ENCODE measurements at regions not wholly inside any gene's neighbourhood (a gene's known extent, or its start where the extent isn't known, plus 50 kb on each side); places are given as distances from the start of the nearest gene placed in this dataset.

DNA sequence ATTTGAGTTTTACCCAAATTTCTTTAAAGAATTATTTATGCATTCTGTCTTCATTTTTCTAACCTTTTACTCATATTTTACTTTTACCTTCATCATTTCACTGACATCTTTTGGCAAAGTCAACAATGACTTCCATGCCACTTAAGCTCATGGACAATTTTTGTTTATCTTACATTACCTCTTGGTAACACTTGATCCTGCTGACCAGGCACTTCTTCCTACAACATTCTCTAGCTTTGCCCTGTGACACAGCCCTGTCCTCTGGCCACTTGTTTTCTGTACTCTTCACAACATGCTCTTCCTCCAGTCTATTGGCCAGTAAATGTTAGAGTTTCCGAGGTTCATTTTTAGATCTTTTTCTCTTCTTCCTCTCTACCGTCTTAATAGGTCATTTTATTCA lies 377.2 kb downstream of the SUCLA2 start:
- DNase-seq (ENCODE audit: low read depth in 2 of 2): no peak

- DNase-seq (ENCODE audit: low read depth in 2 of 2): no peak
Observed at GRCh38 chr13:47621931-47622330, 379.1 kb downstream of the SUCLA2 start.

DNA sequence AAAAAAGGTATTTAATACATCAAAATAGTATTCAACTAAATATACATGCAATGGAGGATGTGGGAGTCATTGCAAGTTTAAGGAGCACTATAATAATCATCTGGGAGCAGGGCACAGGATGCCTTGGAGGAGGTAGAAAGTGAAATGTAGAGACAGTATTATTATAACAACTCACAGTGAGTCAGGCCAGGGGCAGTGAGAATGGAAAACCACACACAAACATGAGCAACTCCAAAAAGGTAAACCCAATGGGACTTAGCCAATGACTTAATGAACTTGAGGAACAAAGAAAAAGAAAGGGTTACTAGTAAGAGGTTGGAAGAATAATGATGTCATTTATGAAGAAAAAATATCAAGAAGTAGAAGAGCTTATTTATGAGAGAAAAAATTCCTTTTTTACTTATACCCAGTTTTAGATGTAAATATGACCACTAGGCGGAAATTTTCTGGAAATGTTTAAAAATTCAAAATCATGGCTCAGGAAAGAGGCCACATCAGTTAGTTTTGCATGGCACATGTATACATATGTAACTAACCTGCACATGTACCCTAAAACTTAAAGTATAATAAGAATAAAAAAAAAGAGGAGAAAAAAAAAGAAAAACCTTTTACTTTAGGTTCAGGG lies 389.3 kb downstream of the SUCLA2 start:
- DNase-seq (ENCODE audit: low read depth in 2 of 2): no peak

GRCh38 chr13:47610687-47611086 lies 390.4 kb downstream of the SUCLA2 start:
- DNase-seq (ENCODE audit: low read depth in 2 of 2): no peak

DNA sequence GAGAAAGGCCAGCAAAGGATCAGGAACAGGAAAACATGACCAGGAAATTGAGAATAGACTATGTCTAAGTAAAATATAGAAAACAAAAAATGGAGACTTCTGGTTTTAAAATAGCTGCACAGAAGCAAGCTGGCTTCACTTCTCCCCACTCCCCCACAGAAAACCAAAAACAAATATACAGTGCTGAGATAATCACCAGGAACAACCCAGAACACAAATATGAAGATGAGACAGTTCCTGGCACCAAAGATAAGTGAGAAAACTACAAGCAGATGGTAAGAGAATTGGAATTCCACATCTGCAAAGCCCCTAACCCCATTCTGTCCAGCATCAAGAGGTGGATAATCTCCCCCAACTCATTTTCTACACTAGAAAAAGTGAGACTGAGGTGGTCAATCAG lies 397.7 kb downstream of the SUCLA2 start:
- DNase-seq (ENCODE audit: low read depth in 2 of 2): no peak

DNA sequence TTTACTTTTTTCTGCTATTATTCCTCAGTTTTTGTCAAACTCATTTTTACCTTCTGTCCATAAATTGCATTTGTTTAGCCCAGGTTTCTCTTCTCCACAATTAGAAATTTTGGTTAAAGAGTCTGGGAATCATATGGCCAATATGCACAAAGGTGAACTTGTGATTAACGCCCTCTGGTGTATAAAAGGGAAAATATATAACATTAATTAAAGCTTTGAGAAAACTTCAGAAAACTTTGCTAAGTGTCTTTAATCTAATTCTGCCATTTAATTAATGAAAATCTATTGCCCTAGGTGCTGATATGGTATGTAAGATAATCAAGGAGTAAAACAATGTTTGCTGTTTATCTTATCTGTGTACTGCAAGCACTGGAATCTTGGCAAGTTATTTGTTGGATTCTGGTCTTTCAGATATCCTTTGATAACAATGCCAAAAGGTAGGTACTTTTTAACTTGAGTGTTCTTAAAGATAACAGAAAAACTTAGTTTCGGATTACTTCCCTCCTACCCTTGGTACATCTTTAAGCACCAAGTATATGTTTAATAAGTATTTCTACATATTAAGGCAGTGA lies 402.6 kb downstream of the SUCLA2 start:
- DNase-seq (ENCODE audit: low read depth in 2 of 2): no peak

- DNase-seq (ENCODE audit: low read depth in 2 of 2): no peak
Observed at GRCh38 chr13:47594833-47595232, 406.2 kb downstream of the SUCLA2 start.

DNA sequence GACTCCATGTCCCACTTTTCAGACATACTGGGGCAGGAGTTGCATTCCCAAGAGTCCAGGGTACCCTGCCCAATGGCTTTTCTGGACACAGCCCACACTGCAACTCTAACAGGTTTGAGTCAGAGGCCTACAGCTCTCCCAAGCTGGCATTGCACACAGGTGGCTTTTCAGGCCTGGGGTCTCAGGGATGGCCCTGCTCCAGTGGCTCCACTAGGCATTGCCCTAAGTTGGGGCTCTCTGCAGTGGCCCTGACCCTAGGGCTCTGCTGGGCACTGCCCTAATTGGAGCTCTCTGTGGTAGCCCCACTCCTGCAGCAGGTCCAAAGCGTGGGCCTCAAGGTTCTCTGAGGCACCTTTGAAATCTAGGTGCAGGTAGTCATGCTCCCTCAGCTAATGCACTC lies 408.8 kb downstream of the SUCLA2 start:
- no peak for DNase-seq (ENCODE audit: low read depth in 2 of 2)

DNA sequence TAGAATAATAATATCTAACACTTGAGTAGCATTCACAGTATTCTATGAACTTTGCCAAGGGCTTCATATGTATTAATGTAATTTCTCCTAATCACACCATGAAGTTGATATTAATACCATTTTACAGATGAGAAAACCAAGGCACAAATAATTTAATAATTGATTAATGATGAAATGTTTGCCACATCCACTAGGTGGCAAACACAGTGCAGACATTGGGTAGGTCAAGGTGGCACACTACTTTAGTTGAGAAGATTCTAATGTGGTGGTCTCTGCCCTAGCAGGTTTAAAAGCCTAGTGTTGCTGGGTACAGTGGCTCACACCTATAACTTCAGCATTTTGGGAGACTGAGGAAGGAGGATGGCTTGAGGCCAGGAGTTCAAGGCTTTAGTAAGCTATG lies 412.4 kb downstream of the SUCLA2 start:
- no peak for DNase-seq (ENCODE audit: low read depth in 2 of 2)

DNA sequence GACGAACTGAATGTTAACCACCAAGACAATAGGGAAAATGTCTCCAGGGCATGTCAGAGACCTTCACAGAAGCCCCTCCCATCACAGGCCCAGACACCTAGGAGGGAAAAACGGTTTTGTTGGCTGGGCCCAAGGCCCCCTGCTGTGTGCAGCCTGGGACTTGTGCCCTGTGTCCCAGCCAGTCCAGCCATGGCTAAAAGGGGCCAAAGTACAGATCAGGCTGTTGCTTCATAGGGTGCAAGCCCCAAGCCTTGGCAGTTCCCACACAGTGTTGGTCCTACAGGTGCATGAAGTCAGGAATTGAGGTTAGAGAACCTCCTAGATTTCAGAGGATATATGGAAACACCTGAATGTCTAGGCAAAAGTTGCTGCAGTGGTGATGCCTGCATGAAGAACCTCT lies 428.7 kb downstream of the SUCLA2 start:
- DNase-seq (ENCODE audit: low read depth in 2 of 2): no peak

DNA sequence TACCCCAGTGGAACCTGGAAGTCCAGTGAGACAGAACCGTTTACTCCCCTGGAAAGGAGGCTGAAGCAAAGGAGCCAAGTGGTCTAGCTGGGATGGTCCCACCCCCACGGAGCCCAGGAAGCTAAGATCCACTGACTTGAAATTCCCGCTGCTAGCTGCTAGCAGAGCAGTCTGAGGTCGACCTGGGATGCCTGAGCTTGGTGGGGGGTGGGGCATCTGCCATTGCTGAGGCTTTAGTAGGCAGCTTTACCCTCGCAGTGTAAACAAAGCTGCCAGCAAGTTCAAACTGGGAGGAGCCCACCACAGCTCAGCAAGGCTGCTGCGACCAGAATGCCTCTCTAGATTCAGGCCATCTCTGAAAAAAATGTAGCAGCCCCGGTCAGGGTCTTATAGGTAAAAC lies 437.0 kb downstream of the SUCLA2 start:
- no peak for DNase-seq (ENCODE audit: low read depth in 2 of 2)

GRCh38 chr13:47556703-47557102 lies 444.4 kb downstream of the SUCLA2 start:
- DNase-seq (ENCODE audit: low read depth in 2 of 2): no peak

GRCh38 chr13:47555235-47555634 lies 445.8 kb downstream of the SUCLA2 start:
- no peak for DNase-seq (ENCODE audit: low read depth in 2 of 2)

DNA sequence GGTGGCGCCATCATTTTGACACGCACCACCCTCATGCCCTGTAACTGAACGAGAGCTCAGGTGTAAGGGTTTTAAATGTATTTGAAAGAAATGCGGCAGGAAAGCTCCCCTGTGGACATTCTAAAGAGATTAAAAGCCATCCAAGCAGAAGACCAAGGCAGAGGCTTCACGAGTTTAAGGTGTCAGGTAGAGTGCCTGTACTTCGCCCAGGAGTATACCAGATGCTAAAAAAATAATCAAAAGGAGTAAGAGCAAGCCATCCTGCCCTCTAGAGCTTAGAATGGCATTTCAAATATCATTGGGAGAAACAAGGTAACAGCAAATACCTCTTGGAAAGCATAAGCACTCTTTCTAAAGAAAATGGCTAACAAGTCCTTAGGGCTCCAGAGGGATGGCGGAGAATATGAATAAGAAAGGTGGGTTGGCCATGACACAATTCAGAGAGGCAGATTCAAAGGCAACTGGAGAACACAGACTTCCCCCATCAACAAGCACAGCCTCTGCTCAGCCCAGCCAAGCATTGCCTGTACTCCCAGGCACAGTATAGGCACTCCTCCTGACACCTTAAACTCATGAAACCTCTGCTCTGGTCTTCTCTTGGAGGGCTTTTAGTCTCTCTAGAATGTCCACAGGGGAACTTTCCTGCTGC lies 447.6 kb downstream of the SUCLA2 start:
- no peak for DNase-seq (ENCODE audit: low read depth in 2 of 2)

GRCh38 chr13:47549219-47549752 lies 451.8 kb downstream of the SUCLA2 start:
- DNase-seq (ENCODE audit: low read depth in 2 of 2): no peak

DNA sequence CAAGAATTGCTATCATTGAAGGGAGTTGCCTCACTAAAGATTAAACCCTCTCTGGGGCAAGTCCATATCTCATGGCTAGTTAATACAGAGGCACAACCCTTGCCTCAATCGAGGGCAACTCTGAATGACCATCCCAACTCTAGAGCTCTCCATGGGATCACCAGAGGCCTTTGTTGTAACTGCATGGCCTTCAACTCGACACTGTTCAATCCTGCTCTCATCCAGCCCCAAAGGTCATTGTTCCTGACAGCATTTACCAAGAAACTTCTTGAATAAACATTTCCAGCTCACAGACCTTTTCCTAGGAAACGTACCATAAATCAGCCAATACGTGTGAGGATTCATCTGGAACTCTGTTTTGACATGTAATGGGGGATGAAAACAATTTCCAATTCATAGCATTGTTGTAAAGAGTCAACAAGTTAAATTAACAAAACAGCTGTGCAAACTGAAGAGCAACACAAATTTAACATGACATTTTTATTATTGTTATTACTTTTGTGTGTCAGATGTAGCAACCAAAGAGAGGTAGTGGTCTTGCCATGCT lies 452.7 kb downstream of the SUCLA2 start:
- no peak for DNase-seq (ENCODE audit: low read depth in 2 of 2)

GRCh38 chr13:47546391-47547225 lies 454.5 kb downstream of the SUCLA2 start:
- no peak for DNase-seq (ENCODE audit: low read depth in 2 of 2)

GRCh38 chr13:47545201-47546024 lies 455.7 kb downstream of the SUCLA2 start:
- DNase-seq (ENCODE audit: low read depth in 2 of 2): no peak

- no peak for DNase-seq (ENCODE audit: low read depth in 2 of 2)
Observed at GRCh38 chr13:47539317-47539716, 461.8 kb downstream of the SUCLA2 start.

DNA sequence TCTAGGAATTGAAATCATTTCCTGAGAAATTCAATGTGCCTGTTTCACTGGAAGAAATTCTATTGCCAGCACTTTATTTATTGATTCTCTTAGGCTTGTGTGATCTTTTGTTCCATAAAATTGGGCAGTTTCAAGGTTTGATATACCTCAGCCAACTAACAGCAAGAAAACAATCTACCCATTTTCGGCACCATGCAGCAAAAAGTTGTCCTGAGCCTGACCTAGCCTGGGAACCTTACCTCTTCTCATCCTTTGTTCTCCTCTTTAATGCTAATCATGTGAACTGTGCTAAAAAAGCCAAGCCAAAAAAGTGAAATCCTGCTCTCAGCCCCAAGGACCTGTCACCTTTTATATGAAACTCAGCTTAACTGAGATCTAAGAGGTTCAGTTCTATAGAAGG lies 477.3 kb downstream of the SUCLA2 start:
- no peak for DNase-seq (ENCODE audit: low read depth in 2 of 2)

GRCh38 chr13:47521890-47522487 lies 479.1 kb downstream of the SUCLA2 start:
- no peak for DNase-seq (ENCODE audit: low read depth in 2 of 2)

Measured in dermis microvascular lymphatic vessel endothelial cell (primary cell).